HepG2 (cell line): ENCODE measurements at regions not wholly inside any gene's neighbourhood (a gene's known extent, or its start where the extent isn't known, plus 50 kb on each side); places are given as distances from the start of the nearest gene placed in this dataset.

Experiments
- DDIT3 ChIP-seq: sonication (generic); formaldehyde crosslinking; IDR thresholded peaks from 2 replicates; pipeline ENCODE4 v1.4.0; 2020; ENCODE audit warnings: mild to moderate bottlenecking, missing genetic modification reagents
- GATAD1 ChIP-seq: IDR thresholded peaks from 2 replicates; pipeline ENCODE4 v1.6.1; 2016; ENCODE audit warnings: missing genetic modification reagents, missing compliant biosample characterization
- RBM22 ChIP-seq: fragments of 200-400 bp; formaldehyde crosslinking; optimal IDR thresholded peaks from 2 replicates; pipeline ENCODE3; 2017; ENCODE audit warnings: mild to moderate bottlenecking, low read length, moderate library complexity
- TSC22D2 ChIP-seq: sonication (generic); formaldehyde crosslinking; IDR thresholded peaks from 2 replicates; pipeline ENCODE4 v1.5.1; 2020; ENCODE audit warnings: missing genetic modification reagents, mild to moderate bottlenecking, borderline replicate concordance
- ZFP91 ChIP-seq: sonication (generic); formaldehyde crosslinking; IDR thresholded peaks from 2 replicates; pipeline ENCODE4 v1.9.0; 2022; ENCODE audit warnings: missing genetic modification reagents, mild to moderate bottlenecking, borderline replicate concordance
- ZNF124 ChIP-seq: sonication (generic); formaldehyde crosslinking; IDR thresholded peaks from 2 replicates; pipeline ENCODE4 v1.4.0; 2020; ENCODE audit warnings: missing genetic modification reagents
- ZNF274 ChIP-seq: sonication (generic); formaldehyde crosslinking; IDR thresholded peaks from 2 replicates; pipeline ENCODE4 v1.5.1; 2020; ENCODE audit warnings: mild to moderate bottlenecking, missing genetic modification reagents
- ZNF839 ChIP-seq: sonication (generic); formaldehyde crosslinking; IDR thresholded peaks from 2 replicates; pipeline ENCODE4 v1.4.0; 2020; ENCODE audit warnings: missing genetic modification reagents, mild to moderate bottlenecking, borderline replicate concordance
- ZNF891 ChIP-seq: sonication (generic); formaldehyde crosslinking; IDR thresholded peaks from 2 replicates; pipeline ENCODE4 v1.5.0; 2020; ENCODE audit warnings: mild to moderate bottlenecking, missing genetic modification reagents
- ZUFSP ChIP-seq: sonication (generic); formaldehyde crosslinking; IDR thresholded peaks from 2 replicates; pipeline ENCODE4 v1.9.0; 2021; ENCODE audit warnings: missing genetic modification reagents, mild to moderate bottlenecking, borderline replicate concordance
- TF ChIP-seq, protein P1 (sequence below): IDR thresholded peaks from 2 replicates; pipeline ENCODE4 v1.6.1; 2016; ENCODE audit warnings: missing biosample characterization, missing genetic modification reagents, low read depth

DNA sequence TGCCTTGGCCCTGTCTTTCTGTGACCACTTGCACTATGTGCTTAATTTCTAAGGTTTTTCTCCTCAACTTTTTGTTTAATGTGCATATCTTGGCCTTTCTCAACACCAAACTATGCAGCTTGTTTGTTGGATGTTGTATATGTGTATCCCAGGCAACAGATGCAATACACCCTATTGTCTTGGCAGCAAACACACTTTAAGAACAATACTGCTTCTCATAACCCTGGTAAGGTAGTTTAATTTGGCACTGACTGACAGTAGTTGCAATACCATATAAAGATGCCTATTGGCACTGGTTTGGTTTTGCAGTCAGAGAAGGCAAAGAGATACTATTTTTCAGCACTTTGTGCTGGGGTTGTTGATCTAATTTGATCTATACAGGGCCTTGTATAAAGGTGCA lies 360.7 kb upstream of the CWC22 start (continued):
- TF ChIP-seq, protein P1, sequence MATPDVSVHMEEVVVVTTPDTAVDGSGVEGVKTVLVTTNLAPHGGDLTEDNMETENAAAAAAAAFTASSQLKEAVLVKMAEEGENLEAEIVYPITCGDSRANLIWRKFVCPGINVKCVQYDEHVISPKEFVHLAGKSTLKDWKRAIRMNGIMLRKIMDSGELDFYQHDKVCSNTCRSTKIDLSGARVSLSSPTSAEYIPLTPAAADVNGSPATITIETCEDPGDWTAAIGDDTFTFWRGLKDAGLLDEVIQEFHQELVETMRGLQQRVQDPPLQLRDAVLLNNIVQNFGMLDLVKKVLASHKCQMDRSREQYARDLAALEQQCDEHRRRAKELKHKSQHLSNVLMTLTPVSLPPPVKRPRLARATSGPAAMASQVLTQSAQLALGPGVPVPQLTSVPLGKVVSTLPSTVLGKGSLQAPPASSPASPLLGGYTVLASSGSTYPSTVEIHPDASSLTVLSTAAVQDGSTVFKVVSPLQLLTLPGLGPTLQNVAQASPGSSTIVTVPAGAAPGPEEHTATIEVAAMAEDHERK = no peak
- TF ChIP-seq TSC22D2 (CRISPR knock-in tag) (no peak), ZNF274 (CRISPR knock-in tag) (no peak), DDIT3 (CRISPR knock-in tag) (no peak), ZUFSP (CRISPR knock-in tag) (no peak), ZNF124 (CRISPR knock-in tag) (no peak), ZNF891 (CRISPR knock-in tag) (no peak), RBM22 (no peak), GATAD1 (CRISPR knock-in tag) (no peak), ZNF839 (no peak), ZFP91 (no peak)
